ENCODE measurements at regions not wholly inside any gene's neighbourhood (a gene's known extent, or its start where the extent isn't known, plus 50 kb on each side); places are given as distances from the start of the nearest gene placed in this dataset.

DNA sequence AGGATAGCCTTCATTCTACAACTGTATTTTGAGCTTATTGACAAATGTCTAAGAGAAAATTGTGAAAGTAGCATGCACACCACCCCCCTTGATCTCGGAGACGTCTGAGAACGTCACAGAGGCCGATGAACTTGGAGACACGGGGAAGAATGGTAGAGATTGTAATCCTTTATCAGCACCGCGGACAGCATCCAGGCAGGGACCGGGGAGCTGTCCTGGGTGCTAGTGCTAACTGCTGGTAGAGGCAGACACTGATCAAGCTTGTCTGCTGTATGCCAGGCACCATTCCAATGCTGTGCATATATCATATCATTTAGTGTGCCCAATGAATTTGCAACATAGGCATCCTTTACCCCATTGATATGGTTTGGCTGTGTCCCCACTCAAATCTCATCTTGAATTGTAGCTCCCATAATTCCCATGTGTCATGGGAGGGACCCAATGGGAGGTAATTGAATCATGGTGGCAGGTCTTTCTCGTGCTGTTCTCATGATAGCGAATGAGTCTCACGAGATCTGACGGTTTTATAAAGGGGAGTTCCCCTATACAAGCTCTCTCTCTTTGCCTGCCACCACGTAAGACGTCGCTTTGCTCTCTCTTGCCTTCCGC lies 98.8 kb downstream of the LHX2 start:
- POLR2A ChIA-PET = no interaction called here
- DNase-seq (ENCODE audit: extremely low spot score) = peak; percentile 75
- CTCF ChIA-PET = interaction anchor here (0.6 kb wide), 1 partner anchor 400 kb away, joined by 3 read pairs; no protein-coding TSS in a partner anchor
- TF ChIP-seq FOXA1 (IDR thresholded peaks at IDR 0.05) (no peak), HDGF (IDR thresholded peaks at IDR 0.05; ENCODE audit: borderline replicate concordance) (no peak), FOXM1 (IDR thresholded peaks at IDR 0.05; ENCODE audit: borderline replicate concordance) (no peak), CTBP1 (IDR thresholded peaks at IDR 0.05; ENCODE audit: borderline replicate concordance) (no peak), ELF4 (IDR thresholded peaks at IDR 0.05) (no peak), ARNT (IDR thresholded peaks at IDR 0.05) (no peak), NFRKB (IDR thresholded peaks at IDR 0.05) (no peak), FOXK2 (IDR thresholded peaks at IDR 0.05) (no peak)
- TF ChIP-seq, protein P1, sequence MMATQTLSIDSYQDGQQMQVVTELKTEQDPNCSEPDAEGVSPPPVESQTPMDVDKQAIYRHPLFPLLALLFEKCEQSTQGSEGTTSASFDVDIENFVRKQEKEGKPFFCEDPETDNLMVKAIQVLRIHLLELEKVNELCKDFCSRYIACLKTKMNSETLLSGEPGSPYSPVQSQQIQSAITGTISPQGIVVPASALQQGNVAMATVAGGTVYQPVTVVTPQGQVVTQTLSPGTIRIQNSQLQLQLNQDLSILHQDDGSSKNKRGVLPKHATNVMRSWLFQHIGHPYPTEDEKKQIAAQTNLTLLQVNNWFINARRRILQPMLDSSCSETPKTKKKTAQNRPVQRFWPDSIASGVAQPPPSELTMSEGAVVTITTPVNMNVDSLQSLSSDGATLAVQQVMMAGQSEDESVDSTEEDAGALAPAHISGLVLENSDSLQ (IDR thresholded peaks at IDR 0.05) = no peak

DNA sequence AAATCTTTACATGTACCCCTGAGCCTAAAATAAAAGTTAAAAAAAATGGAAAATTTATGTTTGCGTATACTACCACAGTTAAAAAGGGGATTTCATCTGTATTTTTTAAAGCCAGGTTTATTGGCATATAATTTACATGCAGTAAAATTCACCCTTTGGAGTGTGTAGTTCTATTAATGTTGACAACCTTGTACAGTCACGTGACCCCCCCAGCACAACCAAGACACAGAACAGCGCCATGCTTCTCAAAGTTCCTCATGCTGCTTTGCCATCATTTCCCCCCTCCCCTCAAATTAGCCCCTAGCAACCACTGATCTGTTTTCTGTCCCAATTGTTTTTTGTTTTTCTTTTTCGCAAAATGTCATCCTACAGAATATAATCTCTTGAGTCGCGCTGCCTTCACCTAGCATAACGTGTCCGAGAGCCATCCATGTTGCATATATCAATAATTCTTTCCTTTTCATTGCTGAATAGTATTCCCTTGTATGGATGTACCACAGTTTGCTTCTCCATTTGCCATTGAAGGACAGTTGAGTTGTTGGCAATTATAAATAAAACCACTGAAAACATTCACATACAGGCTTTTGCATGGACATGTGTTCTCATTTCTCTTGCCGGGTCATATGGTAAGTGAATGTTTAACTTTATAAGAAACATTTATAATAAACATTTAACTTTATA lies 105.3 kb downstream of the LHX2 start:
- ChIA-PET CTCF (interaction anchor here (1.5 kb wide), 1 partner anchor 10 kb away, joined by 3 read pairs; no protein-coding TSS in a partner anchor), POLR2A (no interaction called here)
- TF ChIP-seq ARNT (IDR thresholded peaks at IDR 0.05) (no peak), LEF1 (IDR thresholded peaks at IDR 0.05; ENCODE audit: borderline replicate concordance) (no peak), ELF4 (IDR thresholded peaks at IDR 0.05) (no peak), SUZ12 (IDR thresholded peaks at IDR 0.05) (no peak), ZNF384 (IDR thresholded peaks at IDR 0.05) (no peak), SP1 (IDR thresholded peaks at IDR 0.05) (no peak), FOXM1 (IDR thresholded peaks at IDR 0.05; ENCODE audit: borderline replicate concordance) (no peak), NFRKB (IDR thresholded peaks at IDR 0.05) (no peak), TARDBP (IDR thresholded peaks at IDR 0.05) (no peak), HDGF (IDR thresholded peaks at IDR 0.05; ENCODE audit: borderline replicate concordance) (no peak), BHLHE40 (IDR thresholded peaks at IDR 0.05; ENCODE audit: borderline replicate concordance) (no peak), L3MBTL2 (conservative IDR thresholded peaks at IDR 0.05) (no peak), FOXK2 (IDR thresholded peaks at IDR 0.05) (no peak)
- TF ChIP-seq, protein P1 (IDR thresholded peaks at IDR 0.05) = no peak
- DNase-seq (ENCODE audit: extremely low spot score) = no peak

GRCh38 chr9:124118894-124119293 lies 107.3 kb downstream of the LHX2 start:
- DNase-seq (ENCODE audit: extremely low spot score) = no peak
- ChIA-PET CTCF (no interaction called here), POLR2A (no interaction called here)
- TF ChIP-seq TARDBP (IDR thresholded peaks at IDR 0.05) (no peak), SP1 (IDR thresholded peaks at IDR 0.05) (no peak), FOXK2 (IDR thresholded peaks at IDR 0.05) (no peak)

GRCh38 chr9:124120272-124120671 lies 108.7 kb downstream of the LHX2 start:
- CTCF ChIA-PET = no interaction called here
- no peak for TF ChIP-seq FOXK2 (IDR thresholded peaks at IDR 0.05)
- no peak for TF ChIP-seq CTBP1 (IDR thresholded peaks at IDR 0.05; ENCODE audit: borderline replicate concordance)
- no peak for TF ChIP-seq SUZ12 (IDR thresholded peaks at IDR 0.05)
- no peak for TF ChIP-seq HDGF (IDR thresholded peaks at IDR 0.05; ENCODE audit: borderline replicate concordance)
- TF ChIP-seq BHLHE40 (IDR thresholded peaks at IDR 0.05; ENCODE audit: borderline replicate concordance) = no peak
- peak; percentile 38; the same call in 1 of the 2 replicates for TF ChIP-seq ELF4 (IDR thresholded peaks at IDR 0.05)
- no peak for TF ChIP-seq TARDBP (IDR thresholded peaks at IDR 0.05)
- POLR2A ChIA-PET = no interaction called here
- no peak for DNase-seq (ENCODE audit: extremely low spot score)

DNA sequence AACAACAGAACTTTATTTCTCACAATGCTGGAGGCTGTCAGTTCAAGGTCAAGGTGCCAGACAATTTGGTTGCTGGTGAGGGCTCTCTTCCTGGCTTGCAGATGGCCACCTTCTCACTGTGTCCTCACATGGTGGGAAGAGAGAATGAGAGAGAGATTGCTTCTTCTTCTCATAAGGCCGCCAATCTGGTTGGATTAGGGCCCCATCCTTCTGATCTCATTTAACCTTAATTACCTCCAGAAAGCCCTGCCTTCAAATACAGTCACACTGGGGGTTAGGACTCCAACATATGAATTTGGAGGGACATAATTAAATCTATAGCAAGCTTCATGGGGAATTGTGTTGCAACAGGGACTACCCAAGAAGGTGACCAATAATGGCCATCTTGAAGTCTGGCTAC lies 110.2 kb downstream of the LHX2 start:
- DNase-seq (ENCODE audit: extremely low spot score) = no peak
- TF ChIP-seq FOXK2 (IDR thresholded peaks at IDR 0.05) (no peak), SP1 (IDR thresholded peaks at IDR 0.05) (no peak), SUZ12 (IDR thresholded peaks at IDR 0.05) (no peak), HDGF (IDR thresholded peaks at IDR 0.05; ENCODE audit: borderline replicate concordance) (no peak), FOXA1 (IDR thresholded peaks at IDR 0.05) (no peak), BHLHE40 (IDR thresholded peaks at IDR 0.05; ENCODE audit: borderline replicate concordance) (no peak), ARNT (IDR thresholded peaks at IDR 0.05) (no peak)
- TF ChIP-seq, protein P1 (IDR thresholded peaks at IDR 0.05) = no peak
- ChIA-PET POLR2A (no interaction called here), CTCF (interaction anchor here (0.6 kb wide), 1 partner anchor 175 kb away, joined by 3 read pairs; no protein-coding TSS in a partner anchor)

DNA sequence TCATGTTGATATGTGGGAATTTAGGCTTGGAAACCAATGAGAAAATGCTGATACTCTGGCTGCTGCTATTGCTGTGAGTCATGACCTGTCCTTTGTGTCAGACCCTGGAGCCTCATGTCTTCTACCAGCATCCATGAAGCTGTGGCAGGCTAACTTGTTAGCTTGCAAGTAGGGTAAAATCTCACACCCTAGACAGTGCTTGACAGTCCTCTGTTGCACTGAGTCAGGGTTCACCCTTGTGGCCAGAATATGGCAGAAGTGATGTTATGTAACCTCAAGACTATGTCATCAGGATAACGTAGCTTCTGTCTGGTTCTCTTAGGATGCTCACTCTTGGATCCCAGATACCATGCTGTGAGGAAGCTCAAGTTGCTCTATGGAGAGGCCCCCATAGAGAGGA lies 110.8 kb downstream of the LHX2 start:
- CTCF ChIA-PET = no interaction called here
- DNase-seq (ENCODE audit: extremely low spot score) = no peak
- TF ChIP-seq NFRKB (IDR thresholded peaks at IDR 0.05) (no peak), LEF1 (IDR thresholded peaks at IDR 0.05; ENCODE audit: borderline replicate concordance) (no peak), L3MBTL2 (conservative IDR thresholded peaks at IDR 0.05) (no peak), SP1 (IDR thresholded peaks at IDR 0.05) (no peak), TARDBP (IDR thresholded peaks at IDR 0.05) (no peak), SUZ12 (IDR thresholded peaks at IDR 0.05) (no peak), FOXK2 (IDR thresholded peaks at IDR 0.05) (no peak), FOXA1 (IDR thresholded peaks at IDR 0.05) (no peak), FOXM1 (IDR thresholded peaks at IDR 0.05; ENCODE audit: borderline replicate concordance) (no peak), ARNT (IDR thresholded peaks at IDR 0.05) (no peak), CTBP1 (IDR thresholded peaks at IDR 0.05; ENCODE audit: borderline replicate concordance) (no peak), BHLHE40 (IDR thresholded peaks at IDR 0.05; ENCODE audit: borderline replicate concordance) (no peak), ELF4 (IDR thresholded peaks at IDR 0.05) (no peak)
- POLR2A ChIA-PET = no interaction called here

All from HEK293T (cell line).